ENCODE measurements at regions not wholly inside any gene's neighbourhood (a gene's known extent, or its start where the extent isn't known, plus 50 kb on each side); places are given as distances from the start of the nearest gene placed in this dataset.

- no peak overlapping the region for H3K27ac ChIP-seq (ENCODE audit: low read depth, low read length)
- H3K36me3 ChIP-seq (ENCODE audit: insufficient read depth, low read length) = no peaks in the 10 kb centered on the region
- H3K4me3 ChIP-seq (ENCODE audit: insufficient read depth, low read length) = no peak overlapping the region
- no peaks in the 10 kb centered on the region for H3K4me1 ChIP-seq (ENCODE audit: insufficient read depth, low read length)
- H3K79me2 ChIP-seq (ENCODE audit: insufficient read depth, low read length) = no peaks in the 10 kb centered on the region
- DNase-seq (ENCODE audit: insufficient read length, low spot score, missing footprints) = no peak
- TF ChIP-seq, protein P1, sequence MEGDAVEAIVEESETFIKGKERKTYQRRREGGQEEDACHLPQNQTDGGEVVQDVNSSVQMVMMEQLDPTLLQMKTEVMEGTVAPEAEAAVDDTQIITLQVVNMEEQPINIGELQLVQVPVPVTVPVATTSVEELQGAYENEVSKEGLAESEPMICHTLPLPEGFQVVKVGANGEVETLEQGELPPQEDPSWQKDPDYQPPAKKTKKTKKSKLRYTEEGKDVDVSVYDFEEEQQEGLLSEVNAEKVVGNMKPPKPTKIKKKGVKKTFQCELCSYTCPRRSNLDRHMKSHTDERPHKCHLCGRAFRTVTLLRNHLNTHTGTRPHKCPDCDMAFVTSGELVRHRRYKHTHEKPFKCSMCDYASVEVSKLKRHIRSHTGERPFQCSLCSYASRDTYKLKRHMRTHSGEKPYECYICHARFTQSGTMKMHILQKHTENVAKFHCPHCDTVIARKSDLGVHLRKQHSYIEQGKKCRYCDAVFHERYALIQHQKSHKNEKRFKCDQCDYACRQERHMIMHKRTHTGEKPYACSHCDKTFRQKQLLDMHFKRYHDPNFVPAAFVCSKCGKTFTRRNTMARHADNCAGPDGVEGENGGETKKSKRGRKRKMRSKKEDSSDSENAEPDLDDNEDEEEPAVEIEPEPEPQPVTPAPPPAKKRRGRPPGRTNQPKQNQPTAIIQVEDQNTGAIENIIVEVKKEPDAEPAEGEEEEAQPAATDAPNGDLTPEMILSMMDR (IDR thresholded peaks at IDR 0.05; ENCODE audit: extremely low read depth, low read depth, low read length) = no peak
- H3K27me3 ChIP-seq (ENCODE audit: insufficient read depth, low read length) = no peaks in the 10 kb centered on the region
- H4K20me1 ChIP-seq (ENCODE audit: insufficient read depth, low read length) = no peaks in the 10 kb centered on the region
- H3K9me3 ChIP-seq (ENCODE audit: low read depth, low read length) = no peaks in the 10 kb centered on the region
- H2AFZ ChIP-seq (ENCODE audit: low read length) = no peak overlapping the region
- no peak overlapping the region for H3K4me2 ChIP-seq (ENCODE audit: insufficient read depth, low read length)
Measured at GRCh38 chr14:87732562-87732961, 260.4 kb downstream of the GALC start.

DNA sequence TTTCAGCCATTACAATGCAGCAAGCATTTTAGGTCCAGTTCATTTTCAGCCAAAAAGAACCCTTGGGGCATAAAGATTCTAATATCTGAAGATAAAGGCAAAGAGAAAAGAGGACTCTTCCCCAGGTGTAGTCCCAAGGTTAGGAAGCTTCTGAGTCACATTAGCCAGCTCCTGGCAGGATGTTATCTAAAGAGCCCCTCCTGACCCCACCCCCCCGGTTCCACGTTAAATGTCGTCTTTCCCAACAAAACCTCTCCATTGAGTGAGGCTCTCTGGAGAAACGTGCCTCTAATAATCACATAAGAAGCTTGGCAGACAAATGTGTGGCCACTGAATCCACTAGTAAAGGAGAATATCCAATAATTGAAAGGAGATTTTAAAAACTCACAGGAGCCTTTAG lies 267.7 kb downstream of the GALC start:
- TF ChIP-seq, protein P1 (IDR thresholded peaks at IDR 0.05; ENCODE audit: extremely low read depth, low read depth, low read length) = no peak
- Histone ChIP-seq H3K27me3 (ENCODE audit: insufficient read depth, low read length) (no peaks in the 10 kb centered on the region), H2AFZ (ENCODE audit: low read length) (no peak overlapping the region), H3K4me1 (ENCODE audit: insufficient read depth, low read length) (no peaks in the 10 kb centered on the region), H3K79me2 (ENCODE audit: insufficient read depth, low read length) (no peaks in the 10 kb centered on the region), H3K4me2 (ENCODE audit: insufficient read depth, low read length) (no peak overlapping the region), H3K4me3 (ENCODE audit: insufficient read depth, low read length) (no peak overlapping the region), H3K27ac (ENCODE audit: low read depth, low read length) (no peak overlapping the region), H4K20me1 (ENCODE audit: insufficient read depth, low read length) (no peaks in the 10 kb centered on the region), H3K36me3 (ENCODE audit: insufficient read depth, low read length) (no peaks in the 10 kb centered on the region), H3K9me3 (ENCODE audit: low read depth, low read length) (no peaks in the 10 kb centered on the region)
- no peak for DNase-seq (ENCODE audit: insufficient read length, low spot score, missing footprints)

DNA sequence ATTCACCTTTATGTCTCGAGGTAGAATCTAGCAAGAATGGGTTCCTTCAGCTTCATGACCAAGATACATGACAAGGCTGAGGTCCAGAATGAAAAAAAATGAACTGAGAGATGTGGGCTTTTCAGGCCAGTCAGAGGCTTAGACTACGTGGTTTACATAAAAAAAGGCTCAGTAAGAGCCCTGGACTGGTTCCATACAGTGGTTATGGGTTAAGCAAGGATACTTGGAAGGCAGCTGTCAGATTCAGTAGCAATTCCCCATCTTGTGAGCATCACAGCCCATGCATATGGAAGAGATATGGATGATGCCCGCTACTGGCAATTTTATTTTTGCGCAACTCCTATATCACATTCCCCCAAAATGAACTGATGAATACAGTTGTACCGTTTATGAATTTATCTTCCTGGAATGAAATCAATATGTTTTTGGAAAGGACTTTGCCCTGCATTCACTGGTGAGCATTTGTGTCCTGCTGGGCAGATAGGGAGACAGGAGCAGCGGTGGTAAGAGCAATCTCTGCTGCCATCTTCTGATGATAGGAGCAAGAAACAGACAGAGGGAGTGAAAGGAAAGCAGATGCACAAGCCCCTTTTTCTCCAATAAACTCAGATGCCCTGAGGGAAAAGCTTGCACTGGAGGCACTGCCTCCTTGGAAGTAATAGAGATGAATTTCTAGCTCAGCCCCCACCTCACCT lies 280.4 kb downstream of the GALC start:
- Histone ChIP-seq H2AFZ (ENCODE audit: low read length) (no peak overlapping the region), H3K27me3 (ENCODE audit: insufficient read depth, low read length) (no peaks in the 10 kb centered on the region), H3K27ac (ENCODE audit: low read depth, low read length) (no peak overlapping the region), H3K79me2 (ENCODE audit: insufficient read depth, low read length) (no peaks in the 10 kb centered on the region), H4K20me1 (ENCODE audit: insufficient read depth, low read length) (no peaks in the 10 kb centered on the region), H3K4me1 (ENCODE audit: insufficient read depth, low read length) (no peaks in the 10 kb centered on the region), H3K4me3 (ENCODE audit: insufficient read depth, low read length) (no peak overlapping the region), H3K36me3 (ENCODE audit: insufficient read depth, low read length) (no peaks in the 10 kb centered on the region), H3K4me2 (ENCODE audit: insufficient read depth, low read length) (no peak overlapping the region), H3K9me3 (ENCODE audit: low read depth, low read length) (no peaks in the 10 kb centered on the region)
- no peak for DNase-seq (ENCODE audit: insufficient read length, low spot score, missing footprints)
- TF ChIP-seq, protein P1 (IDR thresholded peaks at IDR 0.05; ENCODE audit: extremely low read depth, low read depth, low read length) = no peak

DNA sequence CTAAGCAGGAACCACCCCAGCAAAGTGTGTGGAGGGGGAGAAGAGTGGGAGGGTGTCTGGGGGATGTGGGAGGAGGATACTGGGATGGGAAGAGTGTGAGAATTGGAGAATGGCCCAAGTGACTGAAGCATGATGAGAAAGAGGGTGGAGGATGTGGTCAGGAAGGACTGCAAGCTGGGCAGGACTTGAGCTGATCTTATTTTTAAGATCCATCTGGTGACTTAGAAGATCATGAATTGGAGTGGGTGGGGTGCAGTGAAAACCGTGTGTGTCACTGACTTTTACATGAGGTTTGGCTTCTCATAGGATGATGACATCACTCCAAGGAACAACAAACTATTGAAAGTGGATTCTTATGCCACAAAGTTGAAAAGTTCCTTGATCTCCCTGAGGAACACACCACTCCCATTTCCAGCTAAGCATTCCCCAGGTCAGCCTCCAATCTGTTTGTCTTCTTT lies 287.5 kb downstream of the GALC start:
- Histone ChIP-seq H3K36me3 (ENCODE audit: insufficient read depth, low read length) (no peaks in the 10 kb centered on the region), H3K4me1 (ENCODE audit: insufficient read depth, low read length) (no peaks in the 10 kb centered on the region), H2AFZ (ENCODE audit: low read length) (no peak overlapping the region), H3K9me3 (ENCODE audit: low read depth, low read length) (peaks cover 2% of the 10 kb centered on the region), H3K4me2 (ENCODE audit: insufficient read depth, low read length) (no peak overlapping the region), H3K27me3 (ENCODE audit: insufficient read depth, low read length) (no peaks in the 10 kb centered on the region), H3K4me3 (ENCODE audit: insufficient read depth, low read length) (no peak overlapping the region), H4K20me1 (ENCODE audit: insufficient read depth, low read length) (no peaks in the 10 kb centered on the region), H3K79me2 (ENCODE audit: insufficient read depth, low read length) (no peaks in the 10 kb centered on the region), H3K27ac (ENCODE audit: low read depth, low read length) (no peak overlapping the region)
- TF ChIP-seq, protein P1 (IDR thresholded peaks at IDR 0.05; ENCODE audit: extremely low read depth, low read depth, low read length) = no peak
- DNase-seq (ENCODE audit: insufficient read length, low spot score, missing footprints) = no peak
